MCF 10A (cell line): ENCODE measurements at regions not wholly inside any gene's neighbourhood (a gene's known extent, or its start where the extent isn't known, plus 50 kb on each side); places are given as distances from the start of the nearest gene placed in this dataset.
"Not testable (repeated sequence)": the region's sequence is repeated elsewhere in the genome, so short reads cannot be mapped to it uniquely, and the experiment has no call there.

Experiments
- BruUV-seq: library from RNA; stranded (reverse); fragments of 400-500 nt; replicated peaks from 2 replicates; lab custom pipeline; 2021; lab: Mats Ljungman, UMichigan
- CTCF ChIA-PET: fragments of 300-600 bp; sonication (Branson Sonifier 250); formaldehyde crosslinking; extraction: SDS; loops from one replicate; lab custom pipeline; 2021; ENCODE audit warnings: antibody characterized with exemption, inconsistent platforms; lab: Yijun Ruan, JAX
- POLR2A ChIA-PET: fragments of 300-600, 350-650 bp; sonication (Branson Sonifier 250); formaldehyde crosslinking; extraction: SDS; loops from one replicate; lab custom pipeline; 2020; ENCODE audit warnings: antibody characterized with exemption, inconsistent platforms; lab: Yijun Ruan, JAX
- DNase-seq: peaks from one replicate; pipeline ENCODE4 v3.0.0-alpha.2; 2018; ENCODE audit not compliant: unreplicated experiment
- H3K27ac Mint-ChIP-seq: one replicate; pipeline ENCODE4 v1.8.0; 2022; ENCODE audit warnings: mild to moderate bottlenecking, low read depth, mixed read lengths; ENCODE audit not compliant: unreplicated experiment
- H3K27me3 Mint-ChIP-seq: one replicate; pipeline ENCODE4 v1.8.0; 2022; ENCODE audit warnings: mixed read lengths; ENCODE audit not compliant: insufficient read depth, unreplicated experiment
- H3K36me3 Mint-ChIP-seq: one replicate; pipeline ENCODE4 v1.8.0; 2022; ENCODE audit warnings: mild to moderate bottlenecking, moderate library complexity, mixed read lengths; ENCODE audit not compliant: insufficient read depth, unreplicated experiment
- H3K4me1 Mint-ChIP-seq: one replicate; pipeline ENCODE4 v1.8.0; 2022; ENCODE audit warnings: mixed read lengths; ENCODE audit not compliant: insufficient read depth, unreplicated experiment
- H3K4me3 Mint-ChIP-seq: one replicate; pipeline ENCODE4 v1.8.0; 2022; ENCODE audit warnings: mild to moderate bottlenecking, moderate library complexity, mixed read lengths; ENCODE audit not compliant: unreplicated experiment
- H3K9me3 Mint-ChIP-seq: one replicate; pipeline ENCODE4 v1.8.0; 2022; ENCODE audit warnings: mixed read lengths; ENCODE audit not compliant: unreplicated experiment
- CTCF ChIP-seq: fragments of 200-600 bp; IDR thresholded peaks from one replicate; pipeline ENCODE4 v1.8.0; 2022; ENCODE audit warnings: antibody characterized with exemption, mild to moderate bottlenecking; ENCODE audit not compliant: unreplicated experiment
- intact Hi-C: fragments of 100-400 bp; cut with micrococcal nuclease; formaldehyde crosslinking; loops from 2 replicates; pipeline ENCODE4 v1.14.1; 2022

- no peak for DNase-seq
- ChIA-PET POLR2A (interaction anchor here (0.7 kb wide), 1 partner anchor 322 kb away, joined by 6 read pairs; no protein-coding TSS in a partner anchor), CTCF (interaction anchor here (0.7 kb wide), 1 partner anchor 389 kb away, joined by 3 read pairs; no protein-coding TSS in a partner anchor)
- BruUV-seq: no TSS peak
- no peak for TF ChIP-seq CTCF
- no peak overlapping the region for H3K27ac Mint-ChIP-seq
- H3K27me3 Mint-ChIP-seq: no peaks in the 10 kb centered on the region
- H3K4me3 Mint-ChIP-seq: no peak overlapping the region
- intact Hi-C loops: no loop called here
- H3K4me1 Mint-ChIP-seq: peaks cover 27% of the 10 kb centered on the region
- no peaks in the 10 kb centered on the region for H3K9me3 Mint-ChIP-seq
- H3K36me3 Mint-ChIP-seq: no peaks in the 10 kb centered on the region
Observed at GRCh38 chr18:68176901-68177300, 538.0 kb downstream of the TMX3 start.

GRCh38 chr18:68172842-68173549 lies 541.9 kb downstream of the TMX3 start:
- H3K27me3 Mint-ChIP-seq: no peaks in the 10 kb centered on the region
- no peaks in the 10 kb centered on the region for H3K9me3 Mint-ChIP-seq
- ChIA-PET POLR2A (no interaction called here), CTCF (no interaction called here)
- H3K4me1 Mint-ChIP-seq: peaks cover 9% of the 10 kb centered on the region
- H3K36me3 Mint-ChIP-seq: no peaks in the 10 kb centered on the region
- no peak overlapping the region for H3K4me3 Mint-ChIP-seq
- intact Hi-C loops: no loop called here
- DNase-seq: no peak
- H3K27ac Mint-ChIP-seq: no peak overlapping the region
- TF ChIP-seq CTCF: no peak
- no TSS peak for BruUV-seq

- H3K27me3 Mint-ChIP-seq: no peaks in the 10 kb centered on the region
- CTCF ChIA-PET: interaction anchor here (0.7 kb wide), 1 partner anchor 636 kb away, joined by 3 read pairs; no protein-coding TSS in a partner anchor
- BruUV-seq: no TSS peak
Observed at GRCh38 chr18:68164909-68165308, 550.0 kb downstream of the TMX3 start.

GRCh38 chr18:68153821-68154220 lies 561.1 kb downstream of the TMX3 start:
- CTCF ChIA-PET: interaction anchor here (0.6 kb wide), 1 partner anchor 465 kb away, joined by 3 read pairs; no protein-coding TSS in a partner anchor
- intact Hi-C loops, H3K27me3 Mint-ChIP-seq, H3K36me3 Mint-ChIP-seq, H3K4me1 Mint-ChIP-seq, BruUV-seq, H3K9me3 Mint-ChIP-seq, H3K4me3 Mint-ChIP-seq, POLR2A ChIA-PET, H3K27ac Mint-ChIP-seq: not testable (repeated sequence)
- DNase-seq: peak; percentile 6

More at GRCh38 chr18:68164909-68165308, 550.0 kb downstream of the TMX3 start:
- TF ChIP-seq CTCF: no peak
- Mint-ChIP-seq H3K9me3 (peaks cover 15% of the 10 kb centered on the region), H3K27ac (no peak overlapping the region), H3K4me3 (no peak overlapping the region), H3K36me3 (no peaks in the 10 kb centered on the region), H3K4me1 (no peaks in the 10 kb centered on the region)
- intact Hi-C loops: no loop called here
- POLR2A ChIA-PET: no interaction called here
- DNase-seq: no peak
